HepG2 (cell line): ENCODE measurements at regions not wholly inside any gene's neighbourhood (a gene's known extent, or its start where the extent isn't known, plus 50 kb on each side); places are given as distances from the start of the nearest gene placed in this dataset.

ENCODE experiments used
- ATAC-seq: fragments of 200-7000 bp; cut with Tn5 transposase; 3 replicates; pipeline ENCODE4 v1.9.1; 2020; ENCODE audit warnings: mild to moderate bottlenecking, moderate library complexity
- BruUV-seq: library from RNA; stranded (reverse); fragments of 400-500 nt; replicated peaks from 2 replicates; lab custom pipeline; 2021; lab: Mats Ljungman, UMichigan
- CTCF ChIA-PET: fragments of 300-600 bp; formaldehyde crosslinking; extraction: SDS; loops from one replicate; lab custom pipeline; 2021; ENCODE audit warnings: low total read pairs, inconsistent platforms, low intra/inter-chr PET ratio; lab: Yijun Ruan, JAX
- POLR2A ChIA-PET: fragments of 350-600 bp; sonication (Branson Sonifier 250); formaldehyde crosslinking; loops from one replicate; lab custom pipeline; 2020; ENCODE audit warnings: antibody characterized with exemption, inconsistent platforms; lab: Yijun Ruan, JAX
- DNase-seq: peaks from one replicate; pipeline ENCODE4 v3.0.0-alpha.2; 2015; ENCODE audit warnings: low spot score
- FAIRE-seq: peaks from 3 replicates; lab custom pipeline; 2011; peaks lifted over from hg19 to GRCh38; lab: Jason Lieb, UNC
- H2AFZ ChIP-seq: one replicate; pipeline ENCODE4 v1.6.1; 2011; ENCODE audit warnings: low read length, inconsistent platforms
- H3K27ac ChIP-seq: fragments of 300-600 bp; 3 replicates; pipeline ENCODE4 v1.8.0; 2011; ENCODE audit warnings: mixed run types, mild to moderate bottlenecking, mixed read lengths, low read length, inconsistent platforms; ENCODE audit not compliant: insufficient read depth; ENCODE audit errors: extremely low read length
- H3K27me3 ChIP-seq, 2 experiments: fragments of 200-600 bp in 1 of 2; 2 replicates in 1 of 2; 3 replicates in 1 of 2; pipeline versions ENCODE4 v1.6.0 to v1.8.0; 2011; ENCODE audit warnings: low read length in 2 of 2, mild to moderate bottlenecking in 2 of 2, moderate library complexity in 2 of 2, inconsistent platforms in 1 of 2; ENCODE audit not compliant: insufficient read depth in 2 of 2, control insufficient read depth in 1 of 2
- H3K36me3 ChIP-seq, 2 experiments: fragments of 200-600 bp in 1 of 2; replicated peaks in 1 of 2; 2 replicates in 1 of 2; 3 replicates in 1 of 2; pipeline versions ENCODE4 v1.5.1 to v1.8.0; 2011; ENCODE audit warnings: low read length in 2 of 2, inconsistent platforms in 1 of 2; ENCODE audit not compliant: insufficient read depth in 2 of 2, control insufficient read depth in 1 of 2
- H3K4me1 ChIP-seq: 2 replicates; pipeline ENCODE4 v1.5.1; 2012; ENCODE audit warnings: low read length, inconsistent platforms; ENCODE audit not compliant: insufficient read depth
- H3K4me2 ChIP-seq: 2 replicates; pipeline ENCODE4 v1.6.0; 2011; ENCODE audit warnings: low read depth, low read length, inconsistent platforms
- H3K4me3 ChIP-seq, 3 experiments: fragments of 200-600 bp in 1 of 3; sonication (generic), shearing (Covaris generic) in 1 of 3; replicated peaks in 1 of 3; 2 replicates each; pipeline ENCODE4 v1.5.1; 2011 to 2016; ENCODE audit warnings: low read length in 3 of 3, inconsistent platforms in 2 of 3, low read depth in 2 of 3, mild to moderate bottlenecking in 2 of 3, control low read depth in 1 of 3, mixed read lengths in 1 of 3; ENCODE audit not compliant: insufficient read depth in 1 of 3
- H3K79me2 ChIP-seq: one replicate; pipeline ENCODE4 v1.6.1; 2011; ENCODE audit warnings: low read length, inconsistent platforms; ENCODE audit not compliant: insufficient read depth
- H3K9ac ChIP-seq: 2 replicates; pipeline ENCODE4 v1.6.0; 2011; ENCODE audit warnings: mild to moderate bottlenecking, low read depth, low read length, inconsistent platforms; ENCODE audit not compliant: insufficient read depth
- H3K9me3 ChIP-seq: 2 replicates; pipeline ENCODE4 v1.5.1; 2012; ENCODE audit warnings: mild to moderate bottlenecking, low read length
- H4K20me1 ChIP-seq: 2 replicates; pipeline ENCODE4 v1.6.0; 2011; ENCODE audit warnings: inconsistent platforms, mild to moderate bottlenecking, low read length, moderate library complexity; ENCODE audit not compliant: insufficient read depth
- ARID4A ChIP-seq: sonication (generic); formaldehyde crosslinking; IDR thresholded peaks from 2 replicates; pipeline ENCODE4 v1.5.0; 2020; ENCODE audit warnings: mild to moderate bottlenecking, missing genetic modification reagents, borderline replicate concordance
- CENPT ChIP-seq: sonication (generic); formaldehyde crosslinking; IDR thresholded peaks from 2 replicates; pipeline ENCODE4 v1.8.0; 2022; ENCODE audit warnings: low read depth, mild to moderate bottlenecking, moderate library complexity, missing genetic modification reagents
- MBD4 ChIP-seq: IDR thresholded peaks from 2 replicates; pipeline ENCODE4 v1.6.1; 2012; ENCODE audit warnings: low read length, inconsistent platforms, borderline replicate concordance
- ZBTB39 ChIP-seq: sonication (generic); formaldehyde crosslinking; IDR thresholded peaks from 2 replicates; pipeline ENCODE4 v1.5.0; 2020; ENCODE audit warnings: missing genetic modification reagents
- ZNF230 ChIP-seq: sonication (generic); formaldehyde crosslinking; IDR thresholded peaks from 2 replicates; pipeline ENCODE4 v1.4.0; 2020; ENCODE audit warnings: mild to moderate bottlenecking, missing genetic modification reagents
- ZNF710 ChIP-seq: sonication (generic); formaldehyde crosslinking; IDR thresholded peaks from 2 replicates; pipeline ENCODE4 v1.5.0; 2020; ENCODE audit warnings: mild to moderate bottlenecking, missing genetic modification reagents, borderline replicate concordance
- WGBS: methylation state at CpG from one replicate; pipeline ENCODE4 v1.1.6; 2017; ENCODE audit warnings: low lambda C conversion rate; 5-methylcytosine and 5-hydroxymethylcytosine counted together
- in situ Hi-C: cut with HindIII; loops from 2 replicates; pipeline ENCODE4 v1.10.0; 2017; ENCODE audit warnings: low pct_unique_long_range_greater_than_20kb; ENCODE audit not compliant: extremely low pct_ligation_motif_present
- intact Hi-C: fragments of 100-400 bp; cut with micrococcal nuclease; formaldehyde crosslinking; loops from one replicate; pipeline ENCODE4 v1.10.0; 2022; ENCODE audit not compliant: unreplicated experiment

GRCh38 chr16:86384980-86385379 is 125.3 kb upstream of the FOXF1 start (continued):
- TF ChIP-seq ZBTB39 (CRISPR knock-in tag), result no peak

GRCh38 chr16:86387468-86388440 is 122.6 kb upstream of the FOXF1 start:
- H3K4me2 ChIP-seq, result no peak overlapping the region
- no peak overlapping the region for H3K27ac ChIP-seq
- no peak overlapping the region for H3K9ac ChIP-seq
- H3K9me3 ChIP-seq, result no peaks in the 10 kb centered on the region
- H4K20me1 ChIP-seq, result no peaks in the 10 kb centered on the region
- 26% methylated on average over 22 of the region's 24 CpGs for WGBS
- POLR2A ChIA-PET, result no interaction called here
- H3K79me2 ChIP-seq, result no peaks in the 10 kb centered on the region
- no peak for DNase-seq
- TF ChIP-seq ZNF710 (no peak), CENPT (CRISPR knock-in tag) (no peak), ARID4A (CRISPR knock-in tag) (no peak), MBD4 (no peak), ZNF230 (CRISPR knock-in tag) (no peak)
- TF ChIP-seq, all 625 proteins: peak for 0
- FAIRE-seq, result no peak
- Histone ChIP-seq H3K4me3 (no peak overlapping the region), H3K4me1 (no peaks in the 10 kb centered on the region), H2AFZ (no peak overlapping the region), H3K27me3 (peaks cover 2 to 46% of the 10 kb centered on the region in 2 experiments; a peak in 3 of 5 replicates), H3K36me3 (no peaks in the 10 kb centered on the region)
- CTCF ChIA-PET, result no interaction called here
- intact Hi-C loops, result no loop called here
- ATAC-seq, result no peak
- no TSS peak for BruUV-seq
- in situ Hi-C loops, result no loop called here
